WTC11 (cell line): ENCODE measurements at regions not wholly inside any gene's neighbourhood (a gene's known extent, or its start where the extent isn't known, plus 50 kb on each side); places are given as distances from the start of the nearest gene placed in this dataset.

Experiments
- FOXJ3 ChIP-seq: sonication (generic); formaldehyde crosslinking; IDR thresholded peaks from 2 replicates; pipeline ENCODE4 v1.9.0; 2021; ENCODE audit warnings: missing genetic modification reagents, mild to moderate bottlenecking, borderline replicate concordance
- TF ChIP-seq, protein P1 (sequence below): sonication (generic); formaldehyde crosslinking; IDR thresholded peaks from 2 replicates; pipeline ENCODE4 v1.8.1; 2022; ENCODE audit warnings: low read depth, missing genetic modification reagents, borderline replicate concordance
- TF ChIP-seq, protein P2 (sequence below): fragments of 200-600 bp; IDR thresholded peaks from 2 replicates; pipeline ENCODE4 v1.8.0; 2022; ENCODE audit warnings: antibody characterized with exemption
- TF ChIP-seq, protein P3 (sequence below): sonication (generic); formaldehyde crosslinking; IDR thresholded peaks from 2 replicates; pipeline ENCODE4 v1.8.1; 2023; ENCODE audit warnings: mild to moderate bottlenecking, missing genetic modification reagents, borderline replicate concordance
- TF ChIP-seq, protein P4 (sequence below): fragments of 250-450 bp; sonication (Bioruptor Pico); IDR thresholded peaks from 2 replicates; pipeline ENCODE4 v1.9.0; 2021; ENCODE audit warnings: mild to moderate bottlenecking

DNA sequence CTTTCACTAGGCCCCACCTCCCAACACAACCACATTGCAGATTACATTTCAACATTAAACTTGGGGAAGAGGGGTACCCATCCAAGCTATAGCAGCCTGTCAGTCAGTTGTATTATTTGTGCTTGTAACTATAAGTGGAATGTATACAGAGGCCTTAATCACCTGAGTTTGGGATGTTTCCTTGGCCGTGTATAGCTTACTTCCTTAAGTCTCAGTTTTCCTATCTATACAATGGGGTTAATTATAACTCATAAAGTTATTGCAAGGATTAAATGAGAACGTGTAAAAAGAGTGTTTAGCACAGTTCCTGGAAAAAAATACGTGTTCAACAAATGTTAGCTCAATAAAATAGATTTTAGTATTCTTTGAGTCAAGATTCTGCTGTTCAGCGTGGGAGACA is 165.5 kb upstream of the FAM20A start:
- TF ChIP-seq, protein P1, sequence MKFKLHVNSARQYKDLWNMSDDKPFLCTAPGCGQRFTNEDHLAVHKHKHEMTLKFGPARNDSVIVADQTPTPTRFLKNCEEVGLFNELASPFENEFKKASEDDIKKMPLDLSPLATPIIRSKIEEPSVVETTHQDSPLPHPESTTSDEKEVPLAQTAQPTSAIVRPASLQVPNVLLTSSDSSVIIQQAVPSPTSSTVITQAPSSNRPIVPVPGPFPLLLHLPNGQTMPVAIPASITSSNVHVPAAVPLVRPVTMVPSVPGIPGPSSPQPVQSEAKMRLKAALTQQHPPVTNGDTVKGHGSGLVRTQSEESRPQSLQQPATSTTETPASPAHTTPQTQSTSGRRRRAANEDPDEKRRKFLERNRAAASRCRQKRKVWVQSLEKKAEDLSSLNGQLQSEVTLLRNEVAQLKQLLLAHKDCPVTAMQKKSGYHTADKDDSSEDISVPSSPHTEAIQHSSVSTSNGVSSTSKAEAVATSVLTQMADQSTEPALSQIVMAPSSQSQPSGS (CRISPR knock-in tag) = no peak
- TF ChIP-seq FOXJ3 = no peak
- TF ChIP-seq, protein P2, sequence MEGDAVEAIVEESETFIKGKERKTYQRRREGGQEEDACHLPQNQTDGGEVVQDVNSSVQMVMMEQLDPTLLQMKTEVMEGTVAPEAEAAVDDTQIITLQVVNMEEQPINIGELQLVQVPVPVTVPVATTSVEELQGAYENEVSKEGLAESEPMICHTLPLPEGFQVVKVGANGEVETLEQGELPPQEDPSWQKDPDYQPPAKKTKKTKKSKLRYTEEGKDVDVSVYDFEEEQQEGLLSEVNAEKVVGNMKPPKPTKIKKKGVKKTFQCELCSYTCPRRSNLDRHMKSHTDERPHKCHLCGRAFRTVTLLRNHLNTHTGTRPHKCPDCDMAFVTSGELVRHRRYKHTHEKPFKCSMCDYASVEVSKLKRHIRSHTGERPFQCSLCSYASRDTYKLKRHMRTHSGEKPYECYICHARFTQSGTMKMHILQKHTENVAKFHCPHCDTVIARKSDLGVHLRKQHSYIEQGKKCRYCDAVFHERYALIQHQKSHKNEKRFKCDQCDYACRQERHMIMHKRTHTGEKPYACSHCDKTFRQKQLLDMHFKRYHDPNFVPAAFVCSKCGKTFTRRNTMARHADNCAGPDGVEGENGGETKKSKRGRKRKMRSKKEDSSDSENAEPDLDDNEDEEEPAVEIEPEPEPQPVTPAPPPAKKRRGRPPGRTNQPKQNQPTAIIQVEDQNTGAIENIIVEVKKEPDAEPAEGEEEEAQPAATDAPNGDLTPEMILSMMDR = no peak
- TF ChIP-seq, protein P3, sequence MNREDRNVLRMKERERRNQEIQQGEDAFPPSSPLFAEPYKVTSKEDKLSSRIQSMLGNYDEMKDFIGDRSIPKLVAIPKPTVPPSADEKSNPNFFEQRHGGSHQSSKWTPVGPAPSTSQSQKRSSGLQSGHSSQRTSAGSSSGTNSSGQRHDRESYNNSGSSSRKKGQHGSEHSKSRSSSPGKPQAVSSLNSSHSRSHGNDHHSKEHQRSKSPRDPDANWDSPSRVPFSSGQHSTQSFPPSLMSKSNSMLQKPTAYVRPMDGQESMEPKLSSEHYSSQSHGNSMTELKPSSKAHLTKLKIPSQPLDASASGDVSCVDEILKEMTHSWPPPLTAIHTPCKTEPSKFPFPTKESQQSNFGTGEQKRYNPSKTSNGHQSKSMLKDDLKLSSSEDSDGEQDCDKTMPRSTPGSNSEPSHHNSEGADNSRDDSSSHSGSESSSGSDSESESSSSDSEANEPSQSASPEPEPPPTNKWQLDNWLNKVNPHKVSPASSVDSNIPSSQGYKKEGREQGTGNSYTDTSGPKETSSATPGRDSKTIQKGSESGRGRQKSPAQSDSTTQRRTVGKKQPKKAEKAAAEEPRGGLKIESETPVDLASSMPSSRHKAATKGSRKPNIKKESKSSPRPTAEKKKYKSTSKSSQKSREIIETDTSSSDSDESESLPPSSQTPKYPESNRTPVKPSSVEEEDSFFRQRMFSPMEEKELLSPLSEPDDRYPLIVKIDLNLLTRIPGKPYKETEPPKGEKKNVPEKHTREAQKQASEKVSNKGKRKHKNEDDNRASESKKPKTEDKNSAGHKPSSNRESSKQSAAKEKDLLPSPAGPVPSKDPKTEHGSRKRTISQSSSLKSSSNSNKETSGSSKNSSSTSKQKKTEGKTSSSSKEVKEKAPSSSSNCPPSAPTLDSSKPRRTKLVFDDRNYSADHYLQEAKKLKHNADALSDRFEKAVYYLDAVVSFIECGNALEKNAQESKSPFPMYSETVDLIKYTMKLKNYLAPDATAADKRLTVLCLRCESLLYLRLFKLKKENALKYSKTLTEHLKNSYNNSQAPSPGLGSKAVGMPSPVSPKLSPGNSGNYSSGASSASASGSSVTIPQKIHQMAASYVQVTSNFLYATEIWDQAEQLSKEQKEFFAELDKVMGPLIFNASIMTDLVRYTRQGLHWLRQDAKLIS (CRISPR knock-in tag) = no peak
- TF ChIP-seq, protein P4, sequence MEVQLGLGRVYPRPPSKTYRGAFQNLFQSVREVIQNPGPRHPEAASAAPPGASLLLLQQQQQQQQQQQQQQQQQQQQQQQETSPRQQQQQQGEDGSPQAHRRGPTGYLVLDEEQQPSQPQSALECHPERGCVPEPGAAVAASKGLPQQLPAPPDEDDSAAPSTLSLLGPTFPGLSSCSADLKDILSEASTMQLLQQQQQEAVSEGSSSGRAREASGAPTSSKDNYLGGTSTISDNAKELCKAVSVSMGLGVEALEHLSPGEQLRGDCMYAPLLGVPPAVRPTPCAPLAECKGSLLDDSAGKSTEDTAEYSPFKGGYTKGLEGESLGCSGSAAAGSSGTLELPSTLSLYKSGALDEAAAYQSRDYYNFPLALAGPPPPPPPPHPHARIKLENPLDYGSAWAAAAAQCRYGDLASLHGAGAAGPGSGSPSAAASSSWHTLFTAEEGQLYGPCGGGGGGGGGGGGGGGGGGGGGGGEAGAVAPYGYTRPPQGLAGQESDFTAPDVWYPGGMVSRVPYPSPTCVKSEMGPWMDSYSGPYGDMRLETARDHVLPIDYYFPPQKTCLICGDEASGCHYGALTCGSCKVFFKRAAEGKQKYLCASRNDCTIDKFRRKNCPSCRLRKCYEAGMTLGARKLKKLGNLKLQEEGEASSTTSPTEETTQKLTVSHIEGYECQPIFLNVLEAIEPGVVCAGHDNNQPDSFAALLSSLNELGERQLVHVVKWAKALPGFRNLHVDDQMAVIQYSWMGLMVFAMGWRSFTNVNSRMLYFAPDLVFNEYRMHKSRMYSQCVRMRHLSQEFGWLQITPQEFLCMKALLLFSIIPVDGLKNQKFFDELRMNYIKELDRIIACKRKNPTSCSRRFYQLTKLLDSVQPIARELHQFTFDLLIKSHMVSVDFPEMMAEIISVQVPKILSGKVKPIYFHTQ (CRISPR knock-in tag) = no peak
